K562 (cell line): ENCODE measurements at regions not wholly inside any gene's neighbourhood (a gene's known extent, or its start where the extent isn't known, plus 50 kb on each side); places are given as distances from the start of the nearest gene placed in this dataset.

Source experiments
- ATAC-seq: fragments of 200-7000 bp; cut with Tn5 transposase; 3 replicates; pipeline ENCODE4 v1.9.1; 2020; ENCODE audit warnings: moderate library complexity
- BruUV-seq: library from RNA; stranded (reverse); fragments of 400-500 nt; replicated peaks from 2 replicates; lab custom pipeline; 2021; lab: Mats Ljungman, UMichigan
- CTCF ChIA-PET: fragments of 300-600 bp; formaldehyde crosslinking; extraction: SDS; loops from one replicate; lab custom pipeline; 2021; ENCODE audit warnings: low intra/inter-chr PET ratio; lab: Yijun Ruan, JAX
- POLR2A ChIA-PET: fragments of 300-600, 350-650 bp; sonication (Branson Sonifier 250); formaldehyde crosslinking; extraction: SDS; loops from one replicate; lab custom pipeline; 2021; ENCODE audit warnings: antibody characterized with exemption, inconsistent platforms; lab: Yijun Ruan, JAX
- DNase-seq, 4 experiments: peaks; one replicate each; pipeline versions ENCODE4 v3.0.0 to v3.0.0-alpha.2; 2011 to 2018; ENCODE audit warnings: low spot score in 3 of 4, mixed read lengths in 3 of 4; ENCODE audit errors: extremely low read depth in 1 of 4
- FAIRE-seq: peaks from 2 replicates; lab custom pipeline; 2011; peaks lifted over from hg19 to GRCh38; lab: Jason Lieb, UNC
- H2AFZ ChIP-seq: 2 replicates; pipeline ENCODE4 v1.6.0; 2011; ENCODE audit warnings: low read depth, low read length, control low read depth, inconsistent platforms
- H3K27ac ChIP-seq: fragments of 200-600 bp; 3 replicates; pipeline ENCODE4 v1.8.0; 2011; ENCODE audit warnings: low read depth, mild to moderate bottlenecking, control low read depth, inconsistent platforms, low read length, moderate library complexity, mixed read lengths; ENCODE audit errors: extremely low read depth
- H3K27me3 ChIP-seq, 2 experiments: fragments of 300-600 bp in 1 of 2; 2 replicates in 1 of 2; 3 replicates in 1 of 2; pipeline versions ENCODE4 v1.6.0 to v1.8.0; 2011; ENCODE audit warnings: inconsistent platforms in 2 of 2, low read length in 2 of 2, mild to moderate bottlenecking in 1 of 2, mixed read lengths in 1 of 2, moderate library complexity in 1 of 2; ENCODE audit not compliant: control insufficient read depth in 2 of 2, insufficient read depth in 2 of 2
- H3K36me3 ChIP-seq: fragments of 300-600 bp; 3 replicates; pipeline ENCODE4 v1.8.0; 2011; ENCODE audit warnings: mild to moderate bottlenecking, low read length, inconsistent platforms; ENCODE audit not compliant: control insufficient read depth, insufficient read depth
- H3K4me1 ChIP-seq, 2 experiments: fragments of 200-600 bp in 1 of 2; replicated peaks in 1 of 2; 2 replicates in 1 of 2; 3 replicates in 1 of 2; pipeline versions ENCODE4 v1.5.1 to v1.8.0; 2011; ENCODE audit warnings: inconsistent platforms in 2 of 2, low read length in 2 of 2, mild to moderate bottlenecking in 1 of 2, mixed read lengths in 1 of 2, moderate library complexity in 1 of 2; ENCODE audit not compliant: control insufficient read depth in 2 of 2, insufficient read depth in 2 of 2
- H3K4me2 ChIP-seq: 2 replicates; pipeline ENCODE4 v1.6.1; 2011; ENCODE audit warnings: low read length, control low read depth, inconsistent platforms, mixed read lengths; ENCODE audit not compliant: insufficient read depth
- H3K4me3 ChIP-seq: fragments of 200-600 bp; sonication (generic), shearing (Covaris generic); 2 replicates; pipeline ENCODE4 v1.5.1; 2016; ENCODE audit warnings: control low read depth, inconsistent platforms
- H3K79me2 ChIP-seq: fragments of 200-600 bp; 3 replicates; pipeline ENCODE4 v1.8.0; 2011; ENCODE audit warnings: low read length, inconsistent platforms; ENCODE audit not compliant: control insufficient read depth, insufficient read depth
- H3K9ac ChIP-seq, 2 experiments: 2 replicates each; pipeline versions ENCODE4 v1.6.0 to v1.6.1; 2011; ENCODE audit warnings: low read depth in 2 of 2, low read length in 2 of 2, control low read depth in 1 of 2, inconsistent platforms in 1 of 2, mild to moderate bottlenecking in 1 of 2, mixed read lengths in 1 of 2; ENCODE audit not compliant: insufficient read depth in 1 of 2
- H3K9me1 ChIP-seq: one replicate; pipeline ENCODE4 v1.6.0; 2011; ENCODE audit warnings: inconsistent platforms, mild to moderate bottlenecking, low read length, moderate library complexity; ENCODE audit not compliant: control insufficient read depth, insufficient read depth
- H3K9me3 ChIP-seq: replicated peaks from 2 replicates; pipeline ENCODE4 v1.5.1; 2011; ENCODE audit warnings: low read depth, low read length, inconsistent platforms; ENCODE audit not compliant: control insufficient read depth, insufficient read depth
- H4K20me1 ChIP-seq: replicated peaks from 2 replicates; pipeline ENCODE4 v1.6.1; 2011; ENCODE audit warnings: low read length, inconsistent platforms, mixed read lengths; ENCODE audit not compliant: control insufficient read depth, insufficient read depth
- HMG20A ChIP-seq: fragments of 450-650 bp; formaldehyde crosslinking; conservative IDR thresholded peaks from 2 replicates; pipeline ENCODE4 v1.4.0; 2020; ENCODE audit warnings: mild to moderate bottlenecking, mixed read lengths
- IFI16 ChIP-seq: fragments of 250-450 bp; sonication (Bioruptor Pico); IDR thresholded peaks from 2 replicates; pipeline ENCODE4 v2.1.2; 2022; ENCODE audit warnings: mild to moderate bottlenecking, inconsistent platforms
- RBM34 ChIP-seq: fragments of 200-400 bp; formaldehyde crosslinking; IDR thresholded peaks from 2 replicates; pipeline ENCODE4 v1.6.1; 2018; ENCODE audit warnings: low read length, borderline replicate concordance; ENCODE audit not compliant: insufficient read depth
- U2AF1 ChIP-seq: fragments of 200-400 bp; formaldehyde crosslinking; optimal IDR thresholded peaks from 2 replicates; pipeline ENCODE3; 2017; ENCODE audit warnings: mild to moderate bottlenecking, low read depth, low read length, moderate library complexity
- USF1 ChIP-seq: sonication (generic); formaldehyde crosslinking; IDR thresholded peaks from 2 replicates; pipeline ENCODE4 v1.9.0; 2022; ENCODE audit warnings: mild to moderate bottlenecking, missing genetic modification reagents
- XRCC4 ChIP-seq: IDR thresholded peaks from one replicate; pipeline ENCODE4 v1.6.1; 2011; ENCODE audit not compliant: insufficient read depth, insufficient read length; ENCODE audit errors: extremely low read depth
- ZNF778 ChIP-seq: fragments of 450-650 bp; formaldehyde crosslinking; IDR thresholded peaks from 2 replicates; pipeline ENCODE4 v1.4.0; 2020; ENCODE audit warnings: mild to moderate bottlenecking, moderate library complexity
- WGBS: fragments of 100-300 bp; shearing (Covaris generic); methylation state at CpG from one replicate; pipeline ENCODE4 v1.1.6; 2016; ENCODE audit warnings: low coverage, mixed read lengths; ENCODE audit not compliant: insufficient coverage; ENCODE audit errors: missing lambda C conversion rate; 5-methylcytosine and 5-hydroxymethylcytosine counted together
- in situ Hi-C: fragments of 300-500 bp; cut with MboI; formaldehyde crosslinking; loops from 4 replicates; pipeline ENCODE4 v1.15.0; 2018; ENCODE audit warnings: inconsistent platforms, mixed read lengths
- intact Hi-C: fragments of 100-400 bp; cut with micrococcal nuclease; formaldehyde crosslinking; loops from 2 replicates; pipeline ENCODE4 v1.14.2; 2022

GRCh38 chr4:81648576-81649275 is 177.0 kb upstream of the RASGEF1B start:
- intact Hi-C loops (no loop called here), in situ Hi-C loops (no loop called here)
- no peaks in the 10 kb centered on the region; the same call in 1 of the 2 replicates for H4K20me1 ChIP-seq
- no peak for FAIRE-seq
- no peak overlapping the region for H3K4me3 ChIP-seq
- no peaks in the 10 kb centered on the region for H3K9me3 ChIP-seq
- POLR2A ChIA-PET = no interaction called here
- H3K9me1 ChIP-seq = no peaks in the 10 kb centered on the region
- DNase-seq = no peak
- H2AFZ ChIP-seq = no peak overlapping the region
- TF ChIP-seq USF1 (no peak), XRCC4 (no peak), RBM34 (no peak), HMG20A (CRISPR knock-in tag) (no peak)
- WGBS = 0% methylated on average over 4 of the region's 4 CpGs
- H3K36me3 ChIP-seq = no peaks in the 10 kb centered on the region
- no peak for ATAC-seq
- BruUV-seq = no TSS peak
- no peaks in the 10 kb centered on the region for H3K27me3 ChIP-seq
- H3K27ac ChIP-seq = no peak overlapping the region
- CTCF ChIA-PET = no interaction called here
- no peaks in the 10 kb centered on the region for H3K4me1 ChIP-seq
- no peak overlapping the region for H3K9ac ChIP-seq
- H3K79me2 ChIP-seq = no peaks in the 10 kb centered on the region
- no peak overlapping the region for H3K4me2 ChIP-seq

GRCh38 chr4:81647388-81647787 is 175.7 kb upstream of the RASGEF1B start:
- H3K27me3 ChIP-seq = no peaks in the 10 kb centered on the region
- no TSS peak for BruUV-seq
- ATAC-seq (no peak), FAIRE-seq (no peak), DNase-seq (no peak)
- POLR2A ChIA-PET = no interaction called here
- no peaks in the 10 kb centered on the region for H3K79me2 ChIP-seq
- no peaks in the 10 kb centered on the region for H3K36me3 ChIP-seq
- no peaks in the 10 kb centered on the region for H3K4me1 ChIP-seq
- H3K9ac ChIP-seq = no peak overlapping the region
- H3K4me2 ChIP-seq = no peak overlapping the region
- H3K27ac ChIP-seq = no peak overlapping the region
- TF ChIP-seq ZNF778 (CRISPR knock-in tag) (no peak), U2AF1 (no peak), IFI16 (CRISPR knock-in tag) (no peak)
- no peaks in the 10 kb centered on the region for H4K20me1 ChIP-seq
- CTCF ChIA-PET = no interaction called here
- H2AFZ ChIP-seq = no peak overlapping the region
- no peaks in the 10 kb centered on the region for H3K9me1 ChIP-seq
- H3K9me3 ChIP-seq = no peaks in the 10 kb centered on the region
- no peak overlapping the region for H3K4me3 ChIP-seq
- in situ Hi-C loops (no loop called here), intact Hi-C loops (no loop called here)
- WGBS = 0% methylated on average over 2 of the region's 2 CpGs
